ENCODE measurements at regions not wholly inside any gene's neighbourhood (a gene's known extent, or its start where the extent isn't known, plus 50 kb on each side); places are given as distances from the start of the nearest gene placed in this dataset.

- no peak overlapping the region for H3K9ac ChIP-seq (ENCODE audit: low read depth, low read length, poor library complexity)
- H3K23ac ChIP-seq (ENCODE audit: low read depth, low read length, poor library complexity), result no peak overlapping the region
- H3K14ac ChIP-seq (ENCODE audit: low read length), result no peak overlapping the region
- no peak overlapping the region for H2BK12ac ChIP-seq (ENCODE audit: low read length)
- H3K9me3 ChIP-seq (replicated peaks in 1 of 2; ENCODE audit: control insufficient read depth in 2 of 2, insufficient read depth in 1 of 2, low read depth in 1 of 2, low read length in 2 of 2), result no peaks in the 10 kb centered on the region
- WGBS, 2 donors (ENCODE audit: extremely low coverage in 2 of 2, insufficient read length in 2 of 2, insufficient replicate concordance in 1 of 2), result no CpG with 5 or more reads among the region's 5 CpGs
- H3K4me2 ChIP-seq (ENCODE audit: insufficient read depth, low read length, poor library complexity, severe bottlenecking), result no peak overlapping the region
- H3K27ac ChIP-seq (replicated peaks; ENCODE audit: low read length), result no peak overlapping the region
- no peaks in the 10 kb centered on the region for H3K27me3 ChIP-seq (ENCODE audit: control insufficient read depth in 3 of 3, insufficient read depth in 3 of 3, low read depth in 1 of 3, low read length in 3 of 3)
- H4K91ac ChIP-seq (ENCODE audit: low read depth, low read length, poor library complexity), result no peak overlapping the region
- no peak overlapping the region for H2BK5ac ChIP-seq (ENCODE audit: low read length)
- no peak overlapping the region for H3K4ac ChIP-seq (ENCODE audit: low read length)
- no peaks in the 10 kb centered on the region for H3K4me1 ChIP-seq (ENCODE audit: control insufficient read depth in 2 of 2, insufficient read depth in 1 of 2, low read depth in 1 of 2, low read length in 2 of 2)
- H2BK15ac ChIP-seq (ENCODE audit: low read length), result no peak overlapping the region
- H3K36me3 ChIP-seq (replicated peaks in 1 of 2; ENCODE audit: control insufficient read depth in 2 of 2, insufficient read depth in 2 of 2, low read length in 2 of 2), result no peaks in the 10 kb centered on the region
- no peak overlapping the region for H2AFZ ChIP-seq (ENCODE audit: low read length)
- DNase-seq (ENCODE audit: low spot score), result no peak
- H3K18ac ChIP-seq (ENCODE audit: low read length), result no peak overlapping the region
- no peak overlapping the region for H3K4me3 ChIP-seq (ENCODE audit: low read length in 2 of 2)
- H4K8ac ChIP-seq (ENCODE audit: low read depth, low read length), result no peak overlapping the region
- no peaks in the 10 kb centered on the region for H3K79me1 ChIP-seq (ENCODE audit: low read depth, low read length)
- H2AK5ac ChIP-seq (ENCODE audit: low read depth, low read length), result no peak overlapping the region
- H2BK120ac ChIP-seq (ENCODE audit: low read depth, low read length), result no peak overlapping the region
Measured at GRCh38 chr4:4947721-4948120, 71.5 kb downstream of the CYTL1 start.

GRCh38 chr4:4948370-4948769, 70.9 kb downstream of the CYTL1 start:
- Histone ChIP-seq H3K4ac (ENCODE audit: low read length) (no peak overlapping the region), H2BK15ac (ENCODE audit: low read length) (no peak overlapping the region), H3K36me3 (replicated peaks in 1 of 2; ENCODE audit: control insufficient read depth in 2 of 2, insufficient read depth in 2 of 2, low read length in 2 of 2) (no peaks in the 10 kb centered on the region), H2AK5ac (ENCODE audit: low read depth, low read length) (no peak overlapping the region), H2BK5ac (ENCODE audit: low read length) (no peak overlapping the region), H4K8ac (ENCODE audit: low read depth, low read length) (no peak overlapping the region), H3K23ac (ENCODE audit: low read depth, low read length, poor library complexity) (no peak overlapping the region), H3K27ac (replicated peaks; ENCODE audit: low read length) (no peak overlapping the region), H3K14ac (ENCODE audit: low read length) (no peak overlapping the region), H3K4me2 (ENCODE audit: insufficient read depth, low read length, poor library complexity, severe bottlenecking) (no peak overlapping the region), H3K18ac (ENCODE audit: low read length) (no peak overlapping the region), H3K79me1 (ENCODE audit: low read depth, low read length) (no peaks in the 10 kb centered on the region), H3K9ac (ENCODE audit: low read depth, low read length, poor library complexity) (no peak overlapping the region), H4K91ac (ENCODE audit: low read depth, low read length, poor library complexity) (no peak overlapping the region), H2BK12ac (ENCODE audit: low read length) (no peak overlapping the region), H2BK120ac (ENCODE audit: low read depth, low read length) (no peak overlapping the region), H3K27me3 (ENCODE audit: control insufficient read depth in 3 of 3, insufficient read depth in 3 of 3, low read depth in 1 of 3, low read length in 3 of 3) (no peaks in the 10 kb centered on the region), H3K9me3 (replicated peaks in 1 of 2; ENCODE audit: control insufficient read depth in 2 of 2, insufficient read depth in 1 of 2, low read depth in 1 of 2, low read length in 2 of 2) (no peaks in the 10 kb centered on the region), H2AFZ (ENCODE audit: low read length) (no peak overlapping the region), H3K4me1 (ENCODE audit: control insufficient read depth in 2 of 2, insufficient read depth in 1 of 2, low read depth in 1 of 2, low read length in 2 of 2) (no peaks in the 10 kb centered on the region), H3K4me3 (ENCODE audit: low read length in 2 of 2) (no peak overlapping the region)
- no CpG with 5 or more reads among the region's 3 CpGs for WGBS, 2 donors (ENCODE audit: extremely low coverage in 2 of 2, insufficient read length in 2 of 2, insufficient replicate concordance in 1 of 2)
- no peak for DNase-seq (ENCODE audit: low spot score)

- Histone ChIP-seq H4K91ac (ENCODE audit: low read depth, low read length, poor library complexity) (no peak overlapping the region), H2AK5ac (ENCODE audit: low read depth, low read length) (no peak overlapping the region), H3K4me2 (ENCODE audit: insufficient read depth, low read length, poor library complexity, severe bottlenecking) (no peak overlapping the region), H3K36me3 (replicated peaks in 1 of 2; ENCODE audit: control insufficient read depth in 2 of 2, insufficient read depth in 2 of 2, low read length in 2 of 2) (no peaks in the 10 kb centered on the region), H2BK120ac (ENCODE audit: low read depth, low read length) (no peak overlapping the region), H2BK15ac (ENCODE audit: low read length) (no peak overlapping the region), H3K4me1 (ENCODE audit: control insufficient read depth in 2 of 2, insufficient read depth in 1 of 2, low read depth in 1 of 2, low read length in 2 of 2) (no peaks in the 10 kb centered on the region), H3K4ac (ENCODE audit: low read length) (no peak overlapping the region), H3K23ac (ENCODE audit: low read depth, low read length, poor library complexity) (no peak overlapping the region), H2AFZ (ENCODE audit: low read length) (no peak overlapping the region), H2BK12ac (ENCODE audit: low read length) (no peak overlapping the region), H4K8ac (ENCODE audit: low read depth, low read length) (no peak overlapping the region), H2BK5ac (ENCODE audit: low read length) (no peak overlapping the region), H3K18ac (ENCODE audit: low read length) (no peak overlapping the region), H3K79me1 (ENCODE audit: low read depth, low read length) (no peaks in the 10 kb centered on the region), H3K4me3 (ENCODE audit: low read length in 2 of 2) (no peak overlapping the region), H3K27me3 (ENCODE audit: control insufficient read depth in 3 of 3, insufficient read depth in 3 of 3, low read depth in 1 of 3, low read length in 3 of 3) (no peaks in the 10 kb centered on the region), H3K27ac (replicated peaks; ENCODE audit: low read length) (no peak overlapping the region), H3K9ac (ENCODE audit: low read depth, low read length, poor library complexity) (no peak overlapping the region), H3K9me3 (replicated peaks in 1 of 2; ENCODE audit: control insufficient read depth in 2 of 2, insufficient read depth in 1 of 2, low read depth in 1 of 2, low read length in 2 of 2) (no peaks in the 10 kb centered on the region), H3K14ac (ENCODE audit: low read length) (no peak overlapping the region)
- no peak for DNase-seq (ENCODE audit: low spot score)
- WGBS, 2 donors (ENCODE audit: extremely low coverage in 2 of 2, insufficient read length in 2 of 2, insufficient replicate concordance in 1 of 2), result no CpG with 5 or more reads among the region's 9 CpGs
Measured at GRCh38 chr4:4950561-4951290, 68.5 kb downstream of the CYTL1 start.

- Histone ChIP-seq H2BK15ac (ENCODE audit: low read length) (no peak overlapping the region), H3K4me3 (ENCODE audit: low read length in 2 of 2) (no peak overlapping the region), H2AK5ac (ENCODE audit: low read depth, low read length) (no peak overlapping the region), H2BK120ac (ENCODE audit: low read depth, low read length) (no peak overlapping the region), H3K9ac (ENCODE audit: low read depth, low read length, poor library complexity) (no peak overlapping the region), H3K9me3 (replicated peaks in 1 of 2; ENCODE audit: control insufficient read depth in 2 of 2, insufficient read depth in 1 of 2, low read depth in 1 of 2, low read length in 2 of 2) (no peaks in the 10 kb centered on the region), H3K14ac (ENCODE audit: low read length) (no peak overlapping the region), H3K4ac (ENCODE audit: low read length) (no peak overlapping the region), H4K91ac (ENCODE audit: low read depth, low read length, poor library complexity) (no peak overlapping the region), H2BK12ac (ENCODE audit: low read length) (no peak overlapping the region), H4K8ac (ENCODE audit: low read depth, low read length) (no peak overlapping the region), H3K18ac (ENCODE audit: low read length) (no peak overlapping the region), H3K79me1 (ENCODE audit: low read depth, low read length) (no peaks in the 10 kb centered on the region), H3K23ac (ENCODE audit: low read depth, low read length, poor library complexity) (no peak overlapping the region), H3K27ac (replicated peaks; ENCODE audit: low read length) (no peak overlapping the region), H2AFZ (ENCODE audit: low read length) (no peak overlapping the region), H3K27me3 (ENCODE audit: control insufficient read depth in 3 of 3, insufficient read depth in 3 of 3, low read depth in 1 of 3, low read length in 3 of 3) (no peaks in the 10 kb centered on the region), H2BK5ac (ENCODE audit: low read length) (no peak overlapping the region), H3K4me1 (ENCODE audit: control insufficient read depth in 2 of 2, insufficient read depth in 1 of 2, low read depth in 1 of 2, low read length in 2 of 2) (no peaks in the 10 kb centered on the region), H3K4me2 (ENCODE audit: insufficient read depth, low read length, poor library complexity, severe bottlenecking) (no peak overlapping the region), H3K36me3 (replicated peaks in 1 of 2; ENCODE audit: control insufficient read depth in 2 of 2, insufficient read depth in 2 of 2, low read length in 2 of 2) (no peaks in the 10 kb centered on the region)
- DNase-seq (ENCODE audit: low spot score), result no peak
- no CpG with 5 or more reads among the region's 2 CpGs for WGBS, 2 donors (ENCODE audit: extremely low coverage in 2 of 2, insufficient read length in 2 of 2, insufficient replicate concordance in 1 of 2)
Measured at GRCh38 chr4:4952273-4952672, 67.0 kb downstream of the CYTL1 start.

Measured in neuronal stem cell (in vitro differentiated cells).